GM12878 (cell line): ENCODE measurements at regions not wholly inside any gene's neighbourhood (a gene's known extent, or its start where the extent isn't known, plus 50 kb on each side); places are given as distances from the start of the nearest gene placed in this dataset.

Source experiments
- BCL3 ChIP-seq: IDR thresholded peaks from 2 replicates; pipeline ENCODE4 v1.6.1; 2011; ENCODE audit warnings: borderline replicate concordance, low read depth, mild to moderate bottlenecking, moderate library complexity, low read length; ENCODE audit not compliant: insufficient read depth, poor library complexity, severe bottlenecking
- CHD1 ChIP-seq: IDR thresholded peaks from 2 replicates; pipeline ENCODE4 v1.6.1; 2012; ENCODE audit warnings: low read depth, low read length, improper control_type of control experiment
- EP300 ChIP-seq, 2 experiments: fragments of 150-350 bp in 1 of 2; IDR thresholded peaks; 2 replicates each; pipeline ENCODE4 v1.6.1; 2011 to 2012; ENCODE audit warnings: low read depth in 2 of 2, low read length in 2 of 2, borderline replicate concordance in 1 of 2, improper control_type of control experiment in 1 of 2, inconsistent platforms in 1 of 2; ENCODE audit not compliant: control insufficient read depth in 1 of 2
- PAX8 ChIP-seq: fragments of 450-650 bp; IDR thresholded peaks from 2 replicates; pipeline ENCODE4 v1.6.1; 2017; ENCODE audit warnings: mild to moderate bottlenecking, moderate library complexity
- POLR2A ChIP-seq: IDR thresholded peaks from 2 replicates; pipeline ENCODE4 v1.6.1; 2011; ENCODE audit warnings: low read depth, mild to moderate bottlenecking, low read length
- SIN3A ChIP-seq: IDR thresholded peaks from 2 replicates; pipeline ENCODE4 v1.6.1; 2012; ENCODE audit warnings: low read depth, low read length, improper control_type of control experiment
- SPI1 ChIP-seq: IDR thresholded peaks from 2 replicates; pipeline ENCODE4 v1.6.1; 2011; ENCODE audit warnings: low read depth, mild to moderate bottlenecking, low read length, moderate library complexity, borderline replicate concordance; ENCODE audit not compliant: insufficient read depth
- TF ChIP-seq, protein P1 (sequence below): fragments of 450-650 bp; IDR thresholded peaks from 2 replicates; pipeline ENCODE4 v1.6.1; 2017; ENCODE audit warnings: mild to moderate bottlenecking
- TF ChIP-seq, protein P2 (sequence below): fragments of 150-350 bp; IDR thresholded peaks from 2 replicates; pipeline ENCODE4 v1.6.1; 2016; ENCODE audit warnings: low read depth, low read length

- TF ChIP-seq BCL3 (no peak), PAX8 (no peak), EP300 (IDR thresholded peaks at IDR 0.05; ENCODE audit: borderline replicate concordance in 1 of 2, control insufficient read depth in 1 of 2, low read depth in 2 of 2, low read length in 2 of 2) (no peak), POLR2A (no peak), SIN3A (no peak), SPI1 (no peak), CHD1 (no peak)
- TF ChIP-seq, protein P1, sequence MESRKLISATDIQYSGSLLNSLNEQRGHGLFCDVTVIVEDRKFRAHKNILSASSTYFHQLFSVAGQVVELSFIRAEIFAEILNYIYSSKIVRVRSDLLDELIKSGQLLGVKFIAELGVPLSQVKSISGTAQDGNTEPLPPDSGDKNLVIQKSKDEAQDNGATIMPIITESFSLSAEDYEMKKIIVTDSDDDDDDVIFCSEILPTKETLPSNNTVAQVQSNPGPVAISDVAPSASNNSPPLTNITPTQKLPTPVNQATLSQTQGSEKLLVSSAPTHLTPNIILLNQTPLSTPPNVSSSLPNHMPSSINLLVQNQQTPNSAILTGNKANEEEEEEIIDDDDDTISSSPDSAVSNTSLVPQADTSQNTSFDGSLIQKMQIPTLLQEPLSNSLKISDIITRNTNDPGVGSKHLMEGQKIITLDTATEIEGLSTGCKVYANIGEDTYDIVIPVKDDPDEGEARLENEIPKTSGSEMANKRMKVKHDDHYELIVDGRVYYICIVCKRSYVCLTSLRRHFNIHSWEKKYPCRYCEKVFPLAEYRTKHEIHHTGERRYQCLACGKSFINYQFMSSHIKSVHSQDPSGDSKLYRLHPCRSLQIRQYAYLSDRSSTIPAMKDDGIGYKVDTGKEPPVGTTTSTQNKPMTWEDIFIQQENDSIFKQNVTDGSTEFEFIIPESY, result no peak
- TF ChIP-seq, protein P2, sequence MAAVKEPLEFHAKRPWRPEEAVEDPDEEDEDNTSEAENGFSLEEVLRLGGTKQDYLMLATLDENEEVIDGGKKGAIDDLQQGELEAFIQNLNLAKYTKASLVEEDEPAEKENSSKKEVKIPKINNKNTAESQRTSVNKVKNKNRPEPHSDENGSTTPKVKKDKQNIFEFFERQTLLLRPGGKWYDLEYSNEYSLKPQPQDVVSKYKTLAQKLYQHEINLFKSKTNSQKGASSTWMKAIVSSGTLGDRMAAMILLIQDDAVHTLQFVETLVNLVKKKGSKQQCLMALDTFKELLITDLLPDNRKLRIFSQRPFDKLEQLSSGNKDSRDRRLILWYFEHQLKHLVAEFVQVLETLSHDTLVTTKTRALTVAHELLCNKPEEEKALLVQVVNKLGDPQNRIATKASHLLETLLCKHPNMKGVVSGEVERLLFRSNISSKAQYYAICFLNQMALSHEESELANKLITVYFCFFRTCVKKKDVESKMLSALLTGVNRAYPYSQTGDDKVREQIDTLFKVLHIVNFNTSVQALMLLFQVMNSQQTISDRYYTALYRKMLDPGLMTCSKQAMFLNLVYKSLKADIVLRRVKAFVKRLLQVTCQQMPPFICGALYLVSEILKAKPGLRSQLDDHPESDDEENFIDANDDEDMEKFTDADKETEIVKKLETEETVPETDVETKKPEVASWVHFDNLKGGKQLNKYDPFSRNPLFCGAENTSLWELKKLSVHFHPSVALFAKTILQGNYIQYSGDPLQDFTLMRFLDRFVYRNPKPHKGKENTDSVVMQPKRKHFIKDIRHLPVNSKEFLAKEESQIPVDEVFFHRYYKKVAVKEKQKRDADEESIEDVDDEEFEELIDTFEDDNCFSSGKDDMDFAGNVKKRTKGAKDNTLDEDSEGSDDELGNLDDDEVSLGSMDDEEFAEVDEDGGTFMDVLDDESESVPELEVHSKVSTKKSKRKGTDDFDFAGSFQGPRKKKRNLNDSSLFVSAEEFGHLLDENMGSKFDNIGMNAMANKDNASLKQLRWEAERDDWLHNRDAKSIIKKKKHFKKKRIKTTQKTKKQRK, result no peak
These were observed 215.4 kb upstream of the TMEM196 start for GRCh38 chr7:19988860-19989259.
